OCI-LY1 (cell line): ENCODE measurements at regions not wholly inside any gene's neighbourhood (a gene's known extent, or its start where the extent isn't known, plus 50 kb on each side); places are given as distances from the start of the nearest gene placed in this dataset.

ENCODE experiments used
- H2AFZ ChIP-seq: fragments of 200-600 bp; sonication (generic), shearing (Covaris generic); 2 replicates; pipeline ENCODE4 v1.6.0; 2014; ENCODE audit warnings: antibody characterized with exemption, mild to moderate bottlenecking, low read length
- H3F3A ChIP-seq: fragments of 200-600 bp; sonication (generic), shearing (Covaris generic); 2 replicates; pipeline ENCODE4 v1.6.0; 2014; ENCODE audit warnings: mild to moderate bottlenecking, antibody characterized with exemption, low read length, moderate library complexity; ENCODE audit not compliant: insufficient read depth
- H3K27ac ChIP-seq: fragments of 200-600 bp; sonication (generic); 2 replicates; pipeline ENCODE4 v1.5.1; 2014; ENCODE audit warnings: low read length, mixed run types, mild to moderate bottlenecking, low read depth; ENCODE audit not compliant: poor library complexity, severe bottlenecking
- H3K27me3 ChIP-seq: fragments of 200-600 bp; sonication (generic); 2 replicates; pipeline ENCODE4 v1.6.0; 2014; ENCODE audit warnings: antibody characterized with exemption, mild to moderate bottlenecking, low read length, moderate library complexity; ENCODE audit not compliant: insufficient read depth
- H3K36me3 ChIP-seq: fragments of 200-600 bp; sonication (generic); 2 replicates; pipeline ENCODE4 v1.6.1; 2014; ENCODE audit warnings: mild to moderate bottlenecking, antibody characterized with exemption, low read length, moderate library complexity, mixed read lengths; ENCODE audit not compliant: insufficient read depth
- H3K4me1 ChIP-seq: fragments of 200-600 bp; sonication (generic); 2 replicates; pipeline ENCODE4 v1.5.1; 2014; ENCODE audit warnings: mild to moderate bottlenecking, low read length, moderate library complexity; ENCODE audit not compliant: insufficient read depth, severe bottlenecking
- H3K4me2 ChIP-seq: fragments of 200-600 bp; sonication (generic), shearing (Covaris generic); 2 replicates; pipeline ENCODE4 v1.6.1; 2014; ENCODE audit warnings: low read length
- H3K4me3 ChIP-seq: fragments of 200-600 bp; sonication (generic); 2 replicates; pipeline ENCODE4 v1.5.1; 2014; ENCODE audit warnings: low read length, low read depth, mild to moderate bottlenecking, mixed read lengths; ENCODE audit not compliant: poor library complexity, severe bottlenecking
- H3K79me2 ChIP-seq: fragments of 200-600 bp; shearing (Covaris generic); 2 replicates; pipeline ENCODE4 v1.6.1; 2016; ENCODE audit warnings: mixed run types, low read length, mixed read lengths; ENCODE audit not compliant: insufficient read depth
- H3K9ac ChIP-seq: fragments of 200-600 bp; sonication (generic), shearing (Covaris generic); 2 replicates; pipeline ENCODE4 v1.6.1; 2014; ENCODE audit warnings: mild to moderate bottlenecking, low read length, mixed read lengths
- H3K9me2 ChIP-seq: fragments of 200-600 bp; sonication (generic), shearing (Covaris generic); 2 replicates; pipeline ENCODE4 v1.6.1; 2014; ENCODE audit warnings: low read depth, mild to moderate bottlenecking, low read length, mixed read lengths
- H3K9me3 ChIP-seq: fragments of 200-600 bp; shearing (Covaris generic); 2 replicates; pipeline ENCODE4 v1.6.1; 2014; ENCODE audit warnings: low read length, mixed read lengths
- H4K20me1 ChIP-seq: fragments of 200-600 bp; sonication (generic), shearing (Covaris generic); 2 replicates; pipeline ENCODE4 v1.6.0; 2016; ENCODE audit warnings: mild to moderate bottlenecking, low read length; ENCODE audit not compliant: insufficient read depth
- EZH2 ChIP-seq: fragments of 200-600 bp; sonication (generic), shearing (Covaris generic); IDR thresholded peaks from 2 replicates; pipeline ENCODE4 v1.8.0; 2017; ENCODE audit warnings: borderline replicate concordance, mixed run types, mild to moderate bottlenecking, antibody characterized with exemption, low read length, moderate library complexity, mixed read lengths
- TF ChIP-seq, protein P1 (sequence below): fragments of 200-600 bp; sonication (generic), shearing (Covaris generic); IDR thresholded peaks from 2 replicates; pipeline ENCODE4 v1.5.1; 2017; ENCODE audit warnings: mild to moderate bottlenecking, antibody characterized with exemption, low read length, moderate library complexity, mixed read lengths

DNA sequence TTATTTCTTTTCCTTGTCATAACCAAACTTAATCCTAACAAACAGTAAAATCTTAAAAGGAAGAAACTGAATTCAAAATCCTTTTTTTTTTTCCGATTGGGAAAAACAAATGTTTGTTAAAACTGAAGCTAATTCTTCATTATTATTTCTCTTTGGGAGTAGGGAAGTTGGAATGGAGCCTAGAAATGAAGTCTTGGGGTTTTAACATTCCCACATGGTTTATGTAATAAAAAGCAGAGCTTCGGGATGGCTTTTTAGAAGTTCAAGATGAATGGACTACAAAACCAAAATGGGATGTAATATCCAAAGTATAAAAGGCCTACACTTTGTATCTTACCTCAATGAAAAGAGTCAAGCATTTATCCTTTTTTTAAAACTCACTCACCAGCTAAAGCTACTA is 189.0 kb upstream of the TMC3 start:
- Histone ChIP-seq H3K4me2 (no peak overlapping the region), H4K20me1 (no peaks in the 10 kb centered on the region), H3K4me3 (no peak overlapping the region), H2AFZ (no peak overlapping the region), H3F3A (no peaks in the 10 kb centered on the region; the same call in 1 of the 2 replicates), H3K79me2 (no peaks in the 10 kb centered on the region), H3K4me1 (no peaks in the 10 kb centered on the region), H3K9ac (no peak overlapping the region), H3K36me3 (no peaks in the 10 kb centered on the region), H3K27ac (no peak overlapping the region), H3K9me2 (no peaks in the 10 kb centered on the region), H3K9me3 (no peaks in the 10 kb centered on the region), H3K27me3 (no peaks in the 10 kb centered on the region)
- no peak for TF ChIP-seq EZH2
- TF ChIP-seq, protein P1, sequence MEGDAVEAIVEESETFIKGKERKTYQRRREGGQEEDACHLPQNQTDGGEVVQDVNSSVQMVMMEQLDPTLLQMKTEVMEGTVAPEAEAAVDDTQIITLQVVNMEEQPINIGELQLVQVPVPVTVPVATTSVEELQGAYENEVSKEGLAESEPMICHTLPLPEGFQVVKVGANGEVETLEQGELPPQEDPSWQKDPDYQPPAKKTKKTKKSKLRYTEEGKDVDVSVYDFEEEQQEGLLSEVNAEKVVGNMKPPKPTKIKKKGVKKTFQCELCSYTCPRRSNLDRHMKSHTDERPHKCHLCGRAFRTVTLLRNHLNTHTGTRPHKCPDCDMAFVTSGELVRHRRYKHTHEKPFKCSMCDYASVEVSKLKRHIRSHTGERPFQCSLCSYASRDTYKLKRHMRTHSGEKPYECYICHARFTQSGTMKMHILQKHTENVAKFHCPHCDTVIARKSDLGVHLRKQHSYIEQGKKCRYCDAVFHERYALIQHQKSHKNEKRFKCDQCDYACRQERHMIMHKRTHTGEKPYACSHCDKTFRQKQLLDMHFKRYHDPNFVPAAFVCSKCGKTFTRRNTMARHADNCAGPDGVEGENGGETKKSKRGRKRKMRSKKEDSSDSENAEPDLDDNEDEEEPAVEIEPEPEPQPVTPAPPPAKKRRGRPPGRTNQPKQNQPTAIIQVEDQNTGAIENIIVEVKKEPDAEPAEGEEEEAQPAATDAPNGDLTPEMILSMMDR: no peak

DNA sequence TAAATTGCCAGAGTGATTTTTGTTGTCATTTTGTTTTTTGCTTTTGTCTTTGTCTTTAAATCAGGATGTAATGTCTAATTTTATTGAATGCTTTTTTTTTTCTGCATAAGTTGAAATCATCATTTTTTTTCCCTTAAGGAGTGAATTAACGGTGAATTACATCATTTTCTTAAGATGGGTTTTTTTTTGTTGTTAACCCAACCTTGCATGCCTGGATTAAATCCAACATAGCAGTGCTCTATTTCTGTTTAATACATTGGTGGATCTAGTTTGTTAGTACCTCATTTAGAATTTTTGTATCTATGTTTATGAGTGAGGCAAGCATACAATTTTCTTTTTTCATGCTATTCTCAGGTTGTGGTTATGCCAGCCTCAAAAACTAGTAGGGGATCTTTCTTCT is 186.4 kb upstream of the TMC3 start:
- Histone ChIP-seq H3K4me1 (no peaks in the 10 kb centered on the region), H3K9me3 (no peaks in the 10 kb centered on the region), H3K9ac (no peak overlapping the region), H3K9me2 (no peaks in the 10 kb centered on the region), H4K20me1 (no peaks in the 10 kb centered on the region), H3K27me3 (no peaks in the 10 kb centered on the region), H3K79me2 (no peaks in the 10 kb centered on the region), H3K27ac (no peak overlapping the region), H3K36me3 (no peaks in the 10 kb centered on the region), H3K4me2 (no peak overlapping the region), H3F3A (no peaks in the 10 kb centered on the region; the same call in 1 of the 2 replicates), H3K4me3 (no peak overlapping the region), H2AFZ (no peak overlapping the region)
- no peak for TF ChIP-seq EZH2
- TF ChIP-seq, protein P1: no peak

GRCh38 chr15:81558056-81558455 is 184.0 kb upstream of the TMC3 start:
- no peak for TF ChIP-seq EZH2
- TF ChIP-seq, protein P1: no peak
- Histone ChIP-seq H3K27ac (no peak overlapping the region), H3K4me3 (no peak overlapping the region), H3K4me1 (no peaks in the 10 kb centered on the region), H3K79me2 (no peaks in the 10 kb centered on the region), H4K20me1 (no peaks in the 10 kb centered on the region), H3K9me2 (no peaks in the 10 kb centered on the region), H3K36me3 (no peaks in the 10 kb centered on the region), H3K27me3 (no peaks in the 10 kb centered on the region), H2AFZ (no peak overlapping the region), H3K4me2 (no peak overlapping the region), H3K9me3 (no peaks in the 10 kb centered on the region), H3K9ac (no peak overlapping the region), H3F3A (no peaks in the 10 kb centered on the region; the same call in 1 of the 2 replicates)
